HG02884 (cell line): ENCODE measurements at regions not wholly inside any gene's neighbourhood (a gene's known extent, or its start where the extent isn't known, plus 50 kb on each side); places are given as distances from the start of the nearest gene placed in this dataset.
"Not testable (repeated sequence)": the region's sequence is repeated elsewhere in the genome, so short reads cannot be mapped to it uniquely, and the experiment has no call there.

Source experiments
- ATAC-seq: cut with Tn5 transposase; IDR thresholded peaks from one replicate; pipeline ENCODE4 v1.9.1; 2021; ENCODE audit warnings: mild to moderate bottlenecking, moderate library complexity; ENCODE audit not compliant: unreplicated experiment

DNA sequence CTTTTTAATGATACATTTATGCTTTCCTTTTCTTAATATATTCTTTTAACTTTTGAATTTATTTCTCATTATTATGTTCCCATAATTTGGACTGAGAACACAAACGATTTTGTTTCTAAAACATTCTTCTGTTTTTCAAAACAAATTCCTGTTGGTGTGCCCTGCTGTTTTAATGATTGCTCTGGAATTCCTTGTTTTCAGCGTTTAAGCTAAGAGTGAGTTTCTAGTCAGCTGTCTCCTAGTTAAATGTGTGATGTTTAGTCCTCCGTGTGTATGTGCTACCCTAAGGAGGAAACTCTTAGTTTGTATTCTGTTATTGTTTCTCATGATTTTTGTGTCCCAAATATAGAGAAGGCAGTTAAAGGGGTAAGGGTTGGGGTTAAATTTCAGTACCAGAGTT is 306.1 kb upstream of the RGS17 start:
- no peak for ATAC-seq

GRCh38 chr6:153436351-153436750 is 305.3 kb upstream of the RGS17 start:
- no peak for ATAC-seq

GRCh38 chr6:153435787-153436186 is 304.7 kb upstream of the RGS17 start:
- no peak for ATAC-seq

- no peak for ATAC-seq
These were observed 294.5 kb upstream of the RGS17 start for GRCh38 chr6:153425536-153425935.

- no peak for ATAC-seq
These were observed 293.8 kb upstream of the RGS17 start for GRCh38 chr6:153424719-153425400.

GRCh38 chr6:153412519-153412918 is 281.4 kb upstream of the RGS17 start:
- ATAC-seq = no peak

GRCh38 chr6:153411070-153411648 is 280.1 kb upstream of the RGS17 start:
- ATAC-seq = no peak

- no peak for ATAC-seq
These were observed 274.8 kb upstream of the RGS17 start for GRCh38 chr6:153405931-153406330.

DNA sequence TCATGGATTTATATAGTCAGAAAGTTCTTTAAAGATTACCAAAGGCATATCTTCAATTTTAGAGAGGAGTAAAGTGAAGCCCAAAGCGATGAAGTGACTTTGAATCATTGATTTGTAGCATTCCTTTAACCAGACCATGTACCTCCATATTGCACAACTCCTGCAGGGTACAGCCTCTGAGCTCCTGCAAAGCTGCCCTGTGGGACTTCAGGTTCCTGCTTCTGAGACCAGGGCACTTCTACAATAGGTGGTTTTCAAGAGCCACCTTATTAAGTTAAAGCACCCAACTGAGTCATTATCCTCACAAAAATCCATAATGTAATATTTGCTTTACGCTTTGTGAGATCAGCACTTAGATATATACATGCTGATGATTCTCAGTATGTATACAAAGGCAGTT is 270.7 kb upstream of the RGS17 start:
- no peak for ATAC-seq

- no peak for ATAC-seq
These were observed 261.1 kb upstream of the RGS17 start for GRCh38 chr6:153392156-153392555.

DNA sequence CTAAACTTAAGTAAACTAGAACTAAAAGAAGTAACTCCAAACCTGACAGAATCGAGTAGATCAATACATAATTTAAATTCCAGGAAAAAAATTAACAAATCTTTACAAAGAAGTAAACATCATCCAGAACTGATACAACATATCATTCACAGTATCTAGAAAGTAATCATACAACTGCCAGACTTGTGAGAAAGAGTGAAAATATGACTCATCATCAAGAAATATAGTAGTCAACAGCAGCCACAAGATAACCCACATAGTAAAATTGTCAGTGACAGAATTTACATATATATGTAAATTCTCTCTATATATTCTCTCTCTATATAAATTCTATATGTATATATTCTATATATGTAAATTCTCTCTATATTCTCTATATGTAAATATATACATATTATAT is 242.8 kb upstream of the RGS17 start:
- ATAC-seq = no peak

DNA sequence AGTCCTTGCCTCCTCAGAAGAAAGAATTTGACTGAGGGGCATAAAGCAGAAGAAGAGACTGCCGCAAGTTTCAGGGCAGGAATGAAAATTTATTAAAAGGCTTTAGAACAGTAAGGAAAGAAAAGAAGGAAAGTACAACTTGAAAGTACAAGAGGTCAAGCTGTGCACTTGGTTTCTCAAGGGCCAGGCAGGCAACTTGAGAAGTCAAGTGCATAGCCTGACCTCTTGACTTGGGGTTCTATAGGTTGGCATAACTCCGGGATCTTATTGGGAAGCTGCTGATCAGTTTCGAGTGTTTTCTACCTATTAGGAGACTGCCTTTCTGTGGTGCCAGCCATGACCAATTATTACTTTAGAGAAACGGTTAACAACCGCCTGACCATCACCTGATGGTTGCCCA is 237.0 kb upstream of the RGS17 start:
- ATAC-seq = no peak

- no peak for ATAC-seq
These were observed 235.9 kb upstream of the RGS17 start for GRCh38 chr6:153367021-153367420.

- ATAC-seq = no peak
These were observed 226.3 kb upstream of the RGS17 start for GRCh38 chr6:153357391-153357790.

GRCh38 chr6:153340568-153340967 is 209.5 kb upstream of the RGS17 start:
- ATAC-seq = no peak

- no peak for ATAC-seq
These were observed 203.0 kb upstream of the RGS17 start for GRCh38 chr6:153334121-153334520.

DNA sequence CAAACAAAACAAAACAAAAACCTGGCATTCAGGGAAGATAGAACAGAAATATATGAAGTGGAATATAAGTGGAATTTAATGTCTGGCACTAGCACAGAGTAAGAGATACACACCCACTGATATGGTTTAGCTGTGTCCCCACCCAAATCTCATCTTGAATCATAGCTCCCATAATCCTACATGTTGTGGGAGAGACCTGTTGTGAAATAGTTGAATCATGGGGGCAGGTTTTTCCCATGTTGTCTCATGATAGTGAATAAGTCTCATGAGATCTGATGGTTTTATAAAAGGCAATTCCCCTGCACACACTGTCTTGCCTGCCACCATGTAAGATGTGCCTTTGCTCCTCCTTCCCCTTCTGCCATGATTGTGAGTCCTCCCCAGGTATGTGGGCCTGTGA is 200.1 kb upstream of the RGS17 start:
- ATAC-seq = not testable (repeated sequence)

- ATAC-seq = no peak
These were observed 197.1 kb upstream of the RGS17 start for GRCh38 chr6:153328194-153328593.

- no peak for ATAC-seq
These were observed 194.6 kb upstream of the RGS17 start for GRCh38 chr6:153325661-153326060.

- ATAC-seq = peak; percentile 74
These were observed 181.6 kb upstream of the RGS17 start for GRCh38 chr6:153312634-153313033.

GRCh38 chr6:153309651-153310050 is 178.6 kb upstream of the RGS17 start:
- no peak for ATAC-seq

DNA sequence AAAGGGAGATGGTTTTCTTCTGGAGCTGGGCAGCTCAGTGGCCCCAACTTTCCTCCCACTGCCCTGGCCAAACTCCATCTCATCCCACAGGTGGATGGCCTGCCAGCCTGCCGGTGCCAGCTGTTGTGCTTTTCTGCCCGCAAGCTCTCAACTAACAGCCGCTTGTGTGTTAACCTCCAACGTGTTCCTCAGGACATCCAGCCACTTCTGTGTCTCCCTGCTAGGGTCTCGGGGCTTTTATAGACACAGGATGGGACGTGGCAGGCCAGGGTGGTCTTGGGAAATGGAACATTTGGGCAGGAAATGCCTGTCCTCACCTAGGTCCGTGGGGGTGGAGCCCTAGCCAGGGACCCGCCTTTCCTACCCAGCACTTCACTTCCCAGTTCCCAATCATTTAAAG is 171.1 kb upstream of the RGS17 start:
- ATAC-seq = no peak

DNA sequence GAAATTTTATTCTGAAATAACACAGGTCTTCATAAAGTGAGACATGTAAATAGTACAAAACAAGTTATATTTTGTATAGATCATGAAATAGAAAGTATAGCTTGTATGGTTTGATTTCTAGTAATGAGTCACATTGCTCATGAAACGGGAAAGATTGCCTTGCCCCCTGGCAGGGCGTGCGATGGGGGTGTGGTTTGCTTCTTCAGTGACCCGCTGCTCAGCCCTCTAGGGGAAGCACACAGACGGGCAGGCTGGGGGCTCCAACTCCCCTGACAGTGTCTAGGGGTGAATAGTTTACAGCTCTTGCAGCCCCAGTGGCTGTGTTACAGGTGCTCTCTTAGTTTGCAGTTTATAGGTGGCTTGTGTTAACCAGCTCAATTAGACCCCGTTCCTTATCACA is 170.5 kb upstream of the RGS17 start:
- peak; percentile 59 for ATAC-seq
